Vagina (tissue), 2 donors: ENCODE measurements at regions not wholly inside any gene's neighbourhood (a gene's known extent, or its start where the extent isn't known, plus 50 kb on each side); places are given as distances from the start of the nearest gene placed in this dataset.

Experiments used
- POLR2A ChIP-seq, 2 donors: fragments of 450-650 bp; IDR thresholded peaks; one replicate each; pipeline ENCODE4 v1.6.1; 2017; ENCODE audit warnings: antibody characterized with exemption in 2 of 2, mild to moderate bottlenecking in 2 of 2, moderate library complexity in 2 of 2
- POLR2AphosphoS5 ChIP-seq, 2 donors: sonication (generic); formaldehyde crosslinking; IDR thresholded peaks; one replicate each; pipeline ENCODE4 v1.9.0; 2017; ENCODE audit warnings: antibody characterized with exemption in 2 of 2, mild to moderate bottlenecking in 2 of 2, low read depth in 1 of 2; ENCODE audit not compliant: insufficient read depth in 1 of 2
- TF ChIP-seq, protein P1 (sequence below), 3 experiments: fragments of 450-650 bp in 2 of 3; fragments of 200-600 bp in 1 of 3; sonication (generic) in 1 of 3; IDR thresholded peaks; one replicate each; pipeline ENCODE4 v1.5.1; 2017 to 2019; ENCODE audit warnings: antibody characterized with exemption in 3 of 3, mild to moderate bottlenecking in 2 of 3, moderate library complexity in 2 of 3

DNA sequence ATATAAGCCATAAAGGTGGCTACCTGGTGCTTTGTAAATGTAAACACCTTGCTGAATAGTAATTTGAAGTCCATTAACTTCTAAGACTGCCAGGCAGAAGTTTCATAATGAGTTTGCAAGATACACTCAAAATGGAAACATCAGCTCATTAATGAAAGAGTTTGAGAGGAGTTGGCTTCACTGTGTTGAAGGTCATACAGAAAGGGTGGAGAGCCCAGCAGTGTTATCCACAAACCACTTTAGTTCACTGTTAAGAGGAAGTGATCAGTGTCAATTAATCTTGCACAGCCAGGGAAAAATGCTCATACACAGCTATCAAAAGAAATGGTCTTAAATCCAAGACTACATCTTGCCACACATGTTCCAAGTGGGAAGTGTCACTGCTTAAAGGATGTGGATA is 689.4 kb downstream of the JRKL start:
- TF ChIP-seq POLR2AphosphoS5 (IDR thresholded peaks at IDR 0.05; ENCODE audit: insufficient read depth in 1 of 2, low read depth in 1 of 2) (no peak), POLR2A (IDR thresholded peaks at IDR 0.05) (no peak)
- TF ChIP-seq, protein P1, sequence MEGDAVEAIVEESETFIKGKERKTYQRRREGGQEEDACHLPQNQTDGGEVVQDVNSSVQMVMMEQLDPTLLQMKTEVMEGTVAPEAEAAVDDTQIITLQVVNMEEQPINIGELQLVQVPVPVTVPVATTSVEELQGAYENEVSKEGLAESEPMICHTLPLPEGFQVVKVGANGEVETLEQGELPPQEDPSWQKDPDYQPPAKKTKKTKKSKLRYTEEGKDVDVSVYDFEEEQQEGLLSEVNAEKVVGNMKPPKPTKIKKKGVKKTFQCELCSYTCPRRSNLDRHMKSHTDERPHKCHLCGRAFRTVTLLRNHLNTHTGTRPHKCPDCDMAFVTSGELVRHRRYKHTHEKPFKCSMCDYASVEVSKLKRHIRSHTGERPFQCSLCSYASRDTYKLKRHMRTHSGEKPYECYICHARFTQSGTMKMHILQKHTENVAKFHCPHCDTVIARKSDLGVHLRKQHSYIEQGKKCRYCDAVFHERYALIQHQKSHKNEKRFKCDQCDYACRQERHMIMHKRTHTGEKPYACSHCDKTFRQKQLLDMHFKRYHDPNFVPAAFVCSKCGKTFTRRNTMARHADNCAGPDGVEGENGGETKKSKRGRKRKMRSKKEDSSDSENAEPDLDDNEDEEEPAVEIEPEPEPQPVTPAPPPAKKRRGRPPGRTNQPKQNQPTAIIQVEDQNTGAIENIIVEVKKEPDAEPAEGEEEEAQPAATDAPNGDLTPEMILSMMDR (IDR thresholded peaks at IDR 0.05), result no peak
